WTC11 (cell line): ENCODE measurements at regions not wholly inside any gene's neighbourhood (a gene's known extent, or its start where the extent isn't known, plus 50 kb on each side); places are given as distances from the start of the nearest gene placed in this dataset.

ENCODE experiments used
- ATAC-seq: fragments of 200-7000 bp; cut with Tn5 transposase; 2 replicates; pipeline ENCODE4 v1.10.0; 2021; ENCODE audit warnings: mild to moderate bottlenecking, moderate library complexity
- CTCF ChIA-PET: fragments of 300-600 bp; sonication (Branson Sonifier 250); formaldehyde crosslinking; loops from one replicate; lab custom pipeline; 2021; ENCODE audit warnings: antibody characterized with exemption; lab: Charles Lee
- POLR2A ChIA-PET: fragments of 350-600 bp; sonication (Branson Sonifier 250); formaldehyde crosslinking; loops from one replicate; lab custom pipeline; 2021; ENCODE audit warnings: antibody characterized with exemption; lab: Charles Lee
- DNase-seq: peaks from one replicate; pipeline ENCODE4 v3.0.0; 2021; ENCODE audit warnings: low spot score
- H3K27ac Mint-ChIP-seq: 2 replicates; pipeline ENCODE4 v1.8.0; 2021; ENCODE audit warnings: mixed read lengths
- H3K27me3 Mint-ChIP-seq: 2 replicates; pipeline ENCODE4 v1.8.0; 2021; ENCODE audit warnings: low read depth, mild to moderate bottlenecking, moderate library complexity, mixed read lengths
- H3K36me3 Mint-ChIP-seq: 2 replicates; pipeline ENCODE4 v1.8.0; 2021; ENCODE audit warnings: mixed read lengths
- H3K4me1 Mint-ChIP-seq: 2 replicates; pipeline ENCODE4 v1.8.0; 2022; ENCODE audit warnings: mixed read lengths
- H3K4me3 Mint-ChIP-seq: 2 replicates; pipeline ENCODE4 v1.8.0; 2021; ENCODE audit warnings: mild to moderate bottlenecking, moderate library complexity, mixed read lengths
- H3K9me3 Mint-ChIP-seq: 2 replicates; pipeline ENCODE4 v1.8.0; 2021; ENCODE audit warnings: mixed read lengths
- AFF4 ChIP-seq: sonication (generic); formaldehyde crosslinking; IDR thresholded peaks from 2 replicates; pipeline ENCODE4 v1.8.1; 2023; ENCODE audit warnings: mild to moderate bottlenecking, missing genetic modification reagents, borderline replicate concordance
- ATF1 ChIP-seq: sonication (generic); formaldehyde crosslinking; IDR thresholded peaks from 2 replicates; pipeline ENCODE4 v1.8.1; 2023; ENCODE audit warnings: mild to moderate bottlenecking, moderate library complexity, missing genetic modification reagents
- ATF2 ChIP-seq: sonication (generic); formaldehyde crosslinking; IDR thresholded peaks from 2 replicates; pipeline ENCODE4 v1.8.1; 2022; ENCODE audit warnings: low read depth, missing genetic modification reagents, borderline replicate concordance
- E2F5 ChIP-seq: sonication (generic); formaldehyde crosslinking; IDR thresholded peaks from 2 replicates; pipeline ENCODE4 v1.8.1; 2022; ENCODE audit warnings: mild to moderate bottlenecking, moderate library complexity, missing genetic modification reagents
- ETV6 ChIP-seq: sonication (generic); formaldehyde crosslinking; IDR thresholded peaks from 2 replicates; pipeline ENCODE4 v1.8.1; 2022; ENCODE audit warnings: mild to moderate bottlenecking, missing genetic modification reagents
- FOXK1 ChIP-seq: sonication (generic); formaldehyde crosslinking; IDR thresholded peaks from 2 replicates; pipeline ENCODE4 v1.8.0; 2022; ENCODE audit warnings: mild to moderate bottlenecking, moderate library complexity, missing genetic modification reagents
- FOXP1 ChIP-seq: sonication (generic); formaldehyde crosslinking; IDR thresholded peaks from 2 replicates; pipeline ENCODE4 v1.8.0; 2022; ENCODE audit warnings: missing genetic modification reagents, mild to moderate bottlenecking, moderate library complexity, borderline replicate concordance
- GTF2I ChIP-seq: fragments of 250-450 bp; sonication (Bioruptor Pico); conservative IDR thresholded peaks from 2 replicates; pipeline ENCODE4 v1.4.0; 2021; ENCODE audit warnings: mild to moderate bottlenecking
- HMGA2 ChIP-seq: fragments of 250-450 bp; sonication (Bioruptor Pico); IDR thresholded peaks from 2 replicates; pipeline ENCODE4 v1.4.0; 2021; ENCODE audit warnings: mild to moderate bottlenecking, moderate library complexity
- IRF2 ChIP-seq: sonication (generic); formaldehyde crosslinking; IDR thresholded peaks from 2 replicates; pipeline ENCODE4 v1.8.0; 2022; ENCODE audit warnings: low read depth, missing genetic modification reagents, borderline replicate concordance
- JUN ChIP-seq: sonication (generic); formaldehyde crosslinking; IDR thresholded peaks from 2 replicates; pipeline ENCODE4 v1.8.0; 2023; ENCODE audit warnings: mild to moderate bottlenecking, missing genetic modification reagents
- MXD4 ChIP-seq: fragments of 250-450 bp; sonication (Bioruptor Pico); IDR thresholded peaks from 2 replicates; pipeline ENCODE4 v1.8.0; 2021; ENCODE audit warnings: mild to moderate bottlenecking, moderate library complexity, borderline replicate concordance
- NFYB ChIP-seq: sonication (generic); formaldehyde crosslinking; conservative IDR thresholded peaks from 2 replicates; pipeline ENCODE4 v1.8.0; 2022; ENCODE audit warnings: low read depth, missing genetic modification reagents
- SMAD3 ChIP-seq: sonication (generic); formaldehyde crosslinking; IDR thresholded peaks from 2 replicates; pipeline ENCODE4 v1.8.0; 2022; ENCODE audit warnings: missing genetic modification reagents, mild to moderate bottlenecking, borderline replicate concordance
- SOX15 ChIP-seq: fragments of 250-450 bp; sonication (Bioruptor Pico); IDR thresholded peaks from 2 replicates; pipeline ENCODE4 v1.9.0; 2021; ENCODE audit warnings: mild to moderate bottlenecking
- SP1 ChIP-seq: sonication (generic); formaldehyde crosslinking; conservative IDR thresholded peaks from 2 replicates; pipeline ENCODE4 v1.8.1; 2022; ENCODE audit warnings: missing genetic modification reagents
- TEAD1 ChIP-seq: sonication (generic); formaldehyde crosslinking; IDR thresholded peaks from 2 replicates; pipeline ENCODE4 v1.8.0; 2022; ENCODE audit warnings: mild to moderate bottlenecking, missing genetic modification reagents
- ZBTB43 ChIP-seq: sonication (generic); formaldehyde crosslinking; IDR thresholded peaks from 2 replicates; pipeline ENCODE4 v1.8.1; 2023; ENCODE audit warnings: mild to moderate bottlenecking, missing genetic modification reagents
- ZMAT4 ChIP-seq: fragments of 250-450 bp; sonication (Bioruptor Pico); IDR thresholded peaks from 2 replicates; pipeline ENCODE4 v1.9.0; 2021; ENCODE audit warnings: mild to moderate bottlenecking
- ZNF425 ChIP-seq: fragments of 250-450 bp; sonication (Bioruptor Pico); conservative IDR thresholded peaks from 2 replicates; pipeline ENCODE4 v1.9.0; 2021; ENCODE audit warnings: mild to moderate bottlenecking
- ZNF532 ChIP-seq: fragments of 250-450 bp; sonication (Bioruptor Pico); IDR thresholded peaks from 2 replicates; pipeline ENCODE4 v1.9.0; 2021; ENCODE audit warnings: mild to moderate bottlenecking, borderline replicate concordance
- ZNF671 ChIP-seq: fragments of 250-450 bp; sonication (Bioruptor Pico); IDR thresholded peaks from 2 replicates; pipeline ENCODE4 v1.8.0; 2021; ENCODE audit warnings: mild to moderate bottlenecking

- DNase-seq (no peak), ATAC-seq (no peak)
- TF ChIP-seq MXD4 (CRISPR knock-in tag) = no peak
- no peak for TF ChIP-seq SMAD3
- no peak for TF ChIP-seq ZNF425 (CRISPR knock-in tag)
- TF ChIP-seq GTF2I (CRISPR knock-in tag) = no peak
- no peak for TF ChIP-seq JUN
- TF ChIP-seq FOXK1 (CRISPR knock-in tag) = no peak
- no peak for TF ChIP-seq AFF4 (CRISPR knock-in tag)
- no peak for TF ChIP-seq TEAD1 (CRISPR knock-in tag)
- no peak for TF ChIP-seq ZMAT4 (CRISPR knock-in tag)
- TF ChIP-seq IRF2 (CRISPR knock-in tag) = no peak
- TF ChIP-seq ZNF532 = no peak
- TF ChIP-seq SOX15 = no peak
- TF ChIP-seq ATF2 = no peak
- Mint-ChIP-seq H3K9me3 (peaks cover 6% of the 10 kb centered on the region; the same call in 1 of the 2 replicates), H3K27ac (no peak overlapping the region), H3K4me3 (no peak overlapping the region), H3K4me1 (peaks cover 20% of the 10 kb centered on the region), H3K27me3 (peaks cover 3% of the 10 kb centered on the region), H3K36me3 (no peaks in the 10 kb centered on the region)
- POLR2A ChIA-PET = no interaction called here
- CTCF ChIA-PET = no interaction called here
Measured at GRCh38 chr22:27207266-27207665, 549.9 kb downstream of the MIAT start.

GRCh38 chr22:27207907-27208306, 550.5 kb downstream of the MIAT start:
- peaks cover 6% of the 10 kb centered on the region; the same call in 1 of the 2 replicates for H3K9me3 Mint-ChIP-seq
- H3K4me3 Mint-ChIP-seq = no peak overlapping the region
- H3K27ac Mint-ChIP-seq = no peak overlapping the region
- H3K4me1 Mint-ChIP-seq = peaks cover 17% of the 10 kb centered on the region
- peaks cover 3% of the 10 kb centered on the region for H3K27me3 Mint-ChIP-seq
- ATAC-seq = no peak
- no peak for DNase-seq
- ChIA-PET POLR2A (no interaction called here), CTCF (no interaction called here)
- no peaks in the 10 kb centered on the region for H3K36me3 Mint-ChIP-seq
- TF ChIP-seq JUN (no peak), ZNF671 (CRISPR knock-in tag) (no peak), SMAD3 (no peak), ATF1 (CRISPR knock-in tag) (no peak), ZMAT4 (CRISPR knock-in tag) (no peak), ETV6 (CRISPR knock-in tag) (no peak), ZBTB43 (no peak), SP1 (CRISPR knock-in tag) (no peak), HMGA2 (CRISPR knock-in tag) (no peak), FOXP1 (CRISPR knock-in tag) (no peak), NFYB (CRISPR knock-in tag) (no peak), E2F5 (CRISPR knock-in tag) (no peak)
